ENCODE measurements at regions not wholly inside any gene's neighbourhood (a gene's known extent, or its start where the extent isn't known, plus 50 kb on each side); places are given as distances from the start of the nearest gene placed in this dataset.

GRCh38 chr2:18325118-18325517, 235.3 kb downstream of the RDH14 start:
- Mint-ChIP-seq H3K4me3 (ENCODE audit: unreplicated experiment) (no peak overlapping the region), H3K27ac (ENCODE audit: unreplicated experiment) (no peak overlapping the region), H3K27me3 (ENCODE audit: low read depth) (peaks cover 41% of the 10 kb centered on the region), H3K9me3 (ENCODE audit: low read depth) (no peaks in the 10 kb centered on the region), H3K36me3 (ENCODE audit: low read depth) (no peaks in the 10 kb centered on the region), H3K4me1 (ENCODE audit: low read depth) (no peaks in the 10 kb centered on the region)
- DNase-seq (ENCODE audit: low spot score): no peak
- TF ChIP-seq, protein P1, sequence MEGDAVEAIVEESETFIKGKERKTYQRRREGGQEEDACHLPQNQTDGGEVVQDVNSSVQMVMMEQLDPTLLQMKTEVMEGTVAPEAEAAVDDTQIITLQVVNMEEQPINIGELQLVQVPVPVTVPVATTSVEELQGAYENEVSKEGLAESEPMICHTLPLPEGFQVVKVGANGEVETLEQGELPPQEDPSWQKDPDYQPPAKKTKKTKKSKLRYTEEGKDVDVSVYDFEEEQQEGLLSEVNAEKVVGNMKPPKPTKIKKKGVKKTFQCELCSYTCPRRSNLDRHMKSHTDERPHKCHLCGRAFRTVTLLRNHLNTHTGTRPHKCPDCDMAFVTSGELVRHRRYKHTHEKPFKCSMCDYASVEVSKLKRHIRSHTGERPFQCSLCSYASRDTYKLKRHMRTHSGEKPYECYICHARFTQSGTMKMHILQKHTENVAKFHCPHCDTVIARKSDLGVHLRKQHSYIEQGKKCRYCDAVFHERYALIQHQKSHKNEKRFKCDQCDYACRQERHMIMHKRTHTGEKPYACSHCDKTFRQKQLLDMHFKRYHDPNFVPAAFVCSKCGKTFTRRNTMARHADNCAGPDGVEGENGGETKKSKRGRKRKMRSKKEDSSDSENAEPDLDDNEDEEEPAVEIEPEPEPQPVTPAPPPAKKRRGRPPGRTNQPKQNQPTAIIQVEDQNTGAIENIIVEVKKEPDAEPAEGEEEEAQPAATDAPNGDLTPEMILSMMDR (IDR thresholded peaks at IDR 0.05): no peak

DNA sequence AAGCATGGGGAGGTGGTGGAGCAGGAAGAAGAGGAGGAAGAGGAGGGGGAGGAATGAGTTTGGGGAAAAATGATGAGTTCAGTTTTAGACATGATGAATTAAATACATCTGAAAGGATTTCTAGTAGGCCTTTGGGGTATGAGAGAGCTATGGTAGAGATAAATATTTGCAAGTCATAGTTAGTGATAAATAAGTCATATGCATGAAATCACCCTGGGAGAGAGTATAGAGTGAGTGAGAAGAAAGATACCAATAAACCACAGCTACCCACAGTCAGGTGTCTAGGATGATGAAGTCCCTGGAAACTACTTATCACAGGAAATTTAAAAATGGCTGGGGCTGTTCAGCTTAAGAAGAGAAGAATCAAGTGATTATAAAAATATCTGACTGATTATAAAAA, 240.5 kb downstream of the RDH14 start:
- TF ChIP-seq, protein P1 (IDR thresholded peaks at IDR 0.05): no peak
- Mint-ChIP-seq H3K4me3 (ENCODE audit: unreplicated experiment) (no peak overlapping the region), H3K27ac (ENCODE audit: unreplicated experiment) (no peak overlapping the region), H3K27me3 (ENCODE audit: low read depth) (peaks cover 21% of the 10 kb centered on the region), H3K36me3 (ENCODE audit: low read depth) (peaks cover 1% of the 10 kb centered on the region), H3K4me1 (ENCODE audit: low read depth) (no peaks in the 10 kb centered on the region), H3K9me3 (ENCODE audit: low read depth) (peaks cover 3% of the 10 kb centered on the region)
- DNase-seq (ENCODE audit: low spot score): no peak

GRCh38 chr2:18317017-18317416, 243.4 kb downstream of the RDH14 start:
- TF ChIP-seq, protein P1 (IDR thresholded peaks at IDR 0.05): no peak
- no peak for DNase-seq (ENCODE audit: low spot score)
- H3K27ac Mint-ChIP-seq (ENCODE audit: unreplicated experiment): no peak overlapping the region
- H3K9me3 Mint-ChIP-seq (ENCODE audit: low read depth): peaks cover 9% of the 10 kb centered on the region
- H3K4me3 Mint-ChIP-seq (ENCODE audit: unreplicated experiment): no peak overlapping the region
- H3K27me3 Mint-ChIP-seq (ENCODE audit: low read depth): peaks cover 5% of the 10 kb centered on the region
- peaks cover 1% of the 10 kb centered on the region for H3K36me3 Mint-ChIP-seq (ENCODE audit: low read depth)
- H3K4me1 Mint-ChIP-seq (ENCODE audit: low read depth): no peaks in the 10 kb centered on the region

- Mint-ChIP-seq H3K27me3 (ENCODE audit: low read depth) (peaks cover 2% of the 10 kb centered on the region), H3K36me3 (ENCODE audit: low read depth) (no peaks in the 10 kb centered on the region), H3K27ac (ENCODE audit: unreplicated experiment) (no peak overlapping the region), H3K4me3 (ENCODE audit: unreplicated experiment) (no peak overlapping the region), H3K9me3 (ENCODE audit: low read depth) (peaks cover 6% of the 10 kb centered on the region), H3K4me1 (ENCODE audit: low read depth) (peaks cover 3% of the 10 kb centered on the region)
- TF ChIP-seq, protein P1 (IDR thresholded peaks at IDR 0.05): no peak
- no peak for DNase-seq (ENCODE audit: low spot score)
These were observed 247.6 kb downstream of the RDH14 start for GRCh38 chr2:18312818-18313217.

DNA sequence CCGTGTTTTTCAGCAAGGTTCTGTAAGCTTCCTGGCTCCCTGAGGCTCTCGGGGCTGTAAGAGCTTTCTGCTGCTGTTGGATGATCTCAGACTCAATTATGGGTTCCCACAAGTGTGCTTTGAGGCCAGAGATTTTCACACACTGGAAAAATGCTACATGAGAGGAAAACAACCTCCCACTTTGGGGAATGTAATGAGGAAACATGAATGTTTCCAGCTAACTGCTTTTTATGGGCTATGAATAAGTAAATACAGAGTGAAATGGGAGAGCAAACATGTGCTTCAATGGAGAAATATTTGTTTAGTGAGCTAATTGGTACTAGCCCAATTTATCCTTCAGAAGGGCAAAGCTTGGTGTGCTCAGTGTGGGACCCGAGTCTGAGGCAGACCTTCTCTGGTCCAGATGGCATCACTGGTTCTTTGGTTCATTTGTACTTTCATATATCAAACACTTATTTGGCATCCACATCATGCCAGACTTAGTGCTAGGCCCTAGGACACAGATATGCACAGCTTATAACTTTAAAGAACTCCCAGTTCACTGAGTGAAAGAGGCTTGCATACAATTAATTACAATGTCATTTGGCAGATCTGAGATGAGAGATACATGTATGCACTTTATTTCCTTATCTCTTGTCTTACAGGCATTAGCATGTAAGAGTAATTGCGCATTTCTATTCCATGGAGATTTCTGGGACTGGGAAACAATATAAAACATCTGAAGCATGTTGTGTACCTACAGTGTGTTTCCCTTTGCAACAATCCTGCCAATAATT, 248.8 kb downstream of the RDH14 start:
- H3K27ac Mint-ChIP-seq (ENCODE audit: unreplicated experiment): no peak overlapping the region
- H3K27me3 Mint-ChIP-seq (ENCODE audit: low read depth): peaks cover 2% of the 10 kb centered on the region
- peaks cover 6% of the 10 kb centered on the region for H3K9me3 Mint-ChIP-seq (ENCODE audit: low read depth)
- TF ChIP-seq, protein P1 (IDR thresholded peaks at IDR 0.05): no peak
- no peak for DNase-seq (ENCODE audit: low spot score)
- H3K36me3 Mint-ChIP-seq (ENCODE audit: low read depth): no peaks in the 10 kb centered on the region
- no peak overlapping the region for H3K4me3 Mint-ChIP-seq (ENCODE audit: unreplicated experiment)
- H3K4me1 Mint-ChIP-seq (ENCODE audit: low read depth): peaks cover 3% of the 10 kb centered on the region

Measured in chondrocyte (in vitro differentiated cells).